ENCODE measurements at regions not wholly inside any gene's neighbourhood (a gene's known extent, or its start where the extent isn't known, plus 50 kb on each side); places are given as distances from the start of the nearest gene placed in this dataset.

DNA sequence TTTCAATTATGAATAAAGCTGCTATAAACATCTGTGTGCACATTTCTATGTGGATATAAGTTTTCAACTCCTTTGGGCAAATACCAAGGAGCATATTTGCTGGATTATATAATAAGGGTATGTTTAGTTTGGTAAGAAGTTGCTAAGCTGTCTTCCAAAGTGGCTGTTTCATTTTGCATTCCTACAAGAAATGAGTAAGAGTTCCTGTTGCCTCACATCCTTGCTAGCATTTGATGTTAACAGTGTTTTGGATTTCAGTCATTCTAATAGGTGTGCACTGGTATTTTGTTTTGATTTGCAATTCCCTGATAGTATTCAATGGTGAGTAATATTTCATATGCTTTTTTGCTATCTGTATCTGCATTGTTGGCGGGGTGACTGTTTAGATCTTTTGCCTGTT is 120.7 kb upstream of the MDFIC2 start:
- H3K27ac ChIP-seq = no peak overlapping the region
- TF ChIP-seq, protein P1, sequence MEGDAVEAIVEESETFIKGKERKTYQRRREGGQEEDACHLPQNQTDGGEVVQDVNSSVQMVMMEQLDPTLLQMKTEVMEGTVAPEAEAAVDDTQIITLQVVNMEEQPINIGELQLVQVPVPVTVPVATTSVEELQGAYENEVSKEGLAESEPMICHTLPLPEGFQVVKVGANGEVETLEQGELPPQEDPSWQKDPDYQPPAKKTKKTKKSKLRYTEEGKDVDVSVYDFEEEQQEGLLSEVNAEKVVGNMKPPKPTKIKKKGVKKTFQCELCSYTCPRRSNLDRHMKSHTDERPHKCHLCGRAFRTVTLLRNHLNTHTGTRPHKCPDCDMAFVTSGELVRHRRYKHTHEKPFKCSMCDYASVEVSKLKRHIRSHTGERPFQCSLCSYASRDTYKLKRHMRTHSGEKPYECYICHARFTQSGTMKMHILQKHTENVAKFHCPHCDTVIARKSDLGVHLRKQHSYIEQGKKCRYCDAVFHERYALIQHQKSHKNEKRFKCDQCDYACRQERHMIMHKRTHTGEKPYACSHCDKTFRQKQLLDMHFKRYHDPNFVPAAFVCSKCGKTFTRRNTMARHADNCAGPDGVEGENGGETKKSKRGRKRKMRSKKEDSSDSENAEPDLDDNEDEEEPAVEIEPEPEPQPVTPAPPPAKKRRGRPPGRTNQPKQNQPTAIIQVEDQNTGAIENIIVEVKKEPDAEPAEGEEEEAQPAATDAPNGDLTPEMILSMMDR (conservative IDR thresholded peaks at IDR 0.05) = no peak
- TF ChIP-seq ZFX (IDR thresholded peaks at IDR 0.05) = no peak

DNA sequence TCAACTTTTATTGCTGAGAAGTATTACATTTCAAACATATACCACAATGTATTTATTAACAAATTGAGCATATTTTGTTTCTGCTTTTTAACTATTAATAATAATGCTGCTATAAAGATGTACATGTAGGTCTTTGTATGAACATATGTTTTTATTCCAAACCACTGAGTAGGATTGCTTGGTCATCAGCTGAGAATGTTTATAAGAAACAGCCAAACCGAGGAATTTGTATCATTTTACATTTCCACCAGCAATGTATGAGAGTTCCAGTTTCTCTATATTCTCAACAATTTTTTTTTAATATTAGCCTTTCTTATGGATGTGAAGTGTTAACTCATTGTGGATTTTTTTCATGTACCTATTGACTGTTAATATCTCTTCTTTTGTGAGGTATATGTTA is 119.5 kb upstream of the MDFIC2 start:
- TF ChIP-seq, protein P1 (conservative IDR thresholded peaks at IDR 0.05) = no peak
- no peak for TF ChIP-seq ZFX (IDR thresholded peaks at IDR 0.05)
- H3K27ac ChIP-seq = no peak overlapping the region

DNA sequence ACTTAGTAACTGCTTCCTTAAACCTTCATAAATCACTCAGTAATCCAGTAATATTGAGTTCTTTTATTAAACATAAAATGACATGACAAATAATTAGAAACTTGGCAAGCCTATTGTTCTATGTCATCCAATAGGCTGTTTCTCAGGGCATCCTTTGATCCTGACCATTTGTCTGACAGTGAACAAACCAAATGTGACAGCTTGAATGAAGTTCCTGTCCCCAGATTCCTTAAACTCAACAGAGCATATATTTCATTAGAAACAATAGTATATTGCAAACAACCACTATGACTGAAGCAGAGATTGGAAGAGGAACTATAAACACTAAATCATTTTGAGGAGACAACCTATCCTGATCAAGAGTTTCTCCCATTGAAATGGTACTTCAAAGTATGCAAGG is 113.6 kb upstream of the MDFIC2 start:
- H3K27ac ChIP-seq = no peak overlapping the region
- TF ChIP-seq, protein P1 (conservative IDR thresholded peaks at IDR 0.05) = no peak
- TF ChIP-seq ZFX (IDR thresholded peaks at IDR 0.05) = no peak

- H3K27ac ChIP-seq = no peak overlapping the region
- no peak for TF ChIP-seq ZFX (IDR thresholded peaks at IDR 0.05)
- TF ChIP-seq, protein P1 (conservative IDR thresholded peaks at IDR 0.05) = no peak
Measured at GRCh38 chr3:70421506-70421905, 109.1 kb upstream of the MDFIC2 start.

DNA sequence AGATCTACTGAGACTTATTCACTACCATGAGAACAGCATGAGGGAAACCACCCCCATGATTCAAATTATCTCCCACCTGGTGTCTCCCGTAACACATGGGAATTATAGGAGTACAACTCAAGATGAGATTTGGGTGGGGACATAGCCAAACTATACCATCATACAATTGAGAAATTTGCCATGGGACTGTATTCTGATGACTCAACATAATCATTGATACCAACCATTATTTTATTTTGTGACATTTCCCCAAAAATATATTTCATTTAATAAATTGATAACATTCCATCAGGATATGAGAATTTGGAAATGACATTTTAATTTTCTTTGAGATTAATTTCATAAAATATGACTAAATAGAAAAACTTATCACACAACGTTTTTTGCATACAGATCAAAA is 96.6 kb upstream of the MDFIC2 start:
- no peak overlapping the region for H3K27ac ChIP-seq
- TF ChIP-seq ZFX (IDR thresholded peaks at IDR 0.05) = no peak
- TF ChIP-seq, protein P1 (conservative IDR thresholded peaks at IDR 0.05) = no peak

- no peak overlapping the region for H3K27ac ChIP-seq
- TF ChIP-seq ZFX (IDR thresholded peaks at IDR 0.05) = no peak
- TF ChIP-seq, protein P1 (conservative IDR thresholded peaks at IDR 0.05) = no peak
Measured at GRCh38 chr3:70400194-70400593, 87.8 kb upstream of the MDFIC2 start.

GRCh38 chr3:70393881-70394612 is 81.6 kb upstream of the MDFIC2 start:
- no peak overlapping the region for H3K27ac ChIP-seq
- TF ChIP-seq, protein P1 (conservative IDR thresholded peaks at IDR 0.05) = no peak
- TF ChIP-seq ZFX (IDR thresholded peaks at IDR 0.05) = no peak

Data from C4-2B (cell line).